GM23338 (cell line): ENCODE measurements at regions not wholly inside any gene's neighbourhood (a gene's known extent, or its start where the extent isn't known, plus 50 kb on each side); places are given as distances from the start of the nearest gene placed in this dataset.

Experiments used
- ATAC-seq: fragments of 200-7000 bp; cut with Tn5 transposase; 3 replicates; pipeline ENCODE4 v1.9.1; 2020
- DNase-seq: peaks from one replicate; pipeline ENCODE4 v3.0.0-alpha.2; 2015; ENCODE audit warnings: low spot score
- H2AFZ ChIP-seq: fragments of 200-600 bp; sonication (generic); 2 replicates; pipeline ENCODE4 v1.8.0; 2016; ENCODE audit warnings: antibody characterized with exemption, mild to moderate bottlenecking, moderate library complexity
- H3F3A ChIP-seq: fragments of 200-600 bp; sonication (generic); replicated peaks from 2 replicates; pipeline ENCODE4 v1.8.0; 2017; ENCODE audit warnings: antibody characterized with exemption, mixed run types, low read depth
- H3K27ac ChIP-seq: fragments of 200-600 bp; sonication (generic); 2 replicates; pipeline ENCODE4 v1.6.1; 2016; ENCODE audit warnings: low read depth
- H3K27me3 ChIP-seq: fragments of 200-600 bp; sonication (generic); 2 replicates; pipeline ENCODE4 v1.8.0; 2016; ENCODE audit warnings: mild to moderate bottlenecking, mixed run types, moderate library complexity; ENCODE audit not compliant: insufficient read depth
- H3K36me3 ChIP-seq: fragments of 200-600 bp; sonication (generic); 2 replicates; pipeline ENCODE4 v1.8.0; 2016; ENCODE audit warnings: mild to moderate bottlenecking; ENCODE audit not compliant: insufficient read depth
- H3K4me1 ChIP-seq: fragments of 200-600 bp; sonication (generic); 2 replicates; pipeline ENCODE4 v1.8.0; 2016; ENCODE audit warnings: mild to moderate bottlenecking, moderate library complexity; ENCODE audit not compliant: insufficient read depth
- H3K4me2 ChIP-seq: fragments of 200-600 bp; sonication (generic); 2 replicates; pipeline ENCODE4 v1.7.1; 2017; ENCODE audit warnings: mixed run types
- H3K4me3 ChIP-seq: fragments of 200-600 bp; sonication (generic); 2 replicates; pipeline ENCODE4 v1.6.1; 2016; ENCODE audit warnings: mixed run types
- H3K79me2 ChIP-seq: fragments of 200-600 bp; sonication (generic); replicated peaks from 2 replicates; pipeline ENCODE4 v1.8.0; 2017; ENCODE audit warnings: mild to moderate bottlenecking; ENCODE audit not compliant: insufficient read depth
- H3K9me2 ChIP-seq: fragments of 200-600 bp; sonication (generic); 2 replicates; pipeline ENCODE4 v1.8.0; 2017; ENCODE audit not compliant: insufficient read depth
- H4K20me1 ChIP-seq: fragments of 200-600 bp; sonication (generic); replicated peaks from 2 replicates; pipeline ENCODE4 v1.8.0; 2017; ENCODE audit warnings: mild to moderate bottlenecking; ENCODE audit not compliant: insufficient read depth
- H3K27ac Mint-ChIP-seq: 2 replicates; pipeline ENCODE4 v1.8.0; 2020; ENCODE audit warnings: inconsistent platforms, mild to moderate bottlenecking, moderate library complexity, mixed read lengths
- H3K27me3 Mint-ChIP-seq: 3 replicates; pipeline ENCODE4 v1.8.0; 2022; ENCODE audit warnings: low read depth, mild to moderate bottlenecking, moderate library complexity, mixed read lengths, inconsistent platforms; ENCODE audit not compliant: insufficient read depth, poor library complexity
- H3K36me3 Mint-ChIP-seq: 3 replicates; pipeline ENCODE4 v1.8.0; 2021; ENCODE audit warnings: low read depth, mild to moderate bottlenecking, inconsistent platforms, moderate library complexity, mixed read lengths
- H3K4me1 Mint-ChIP-seq: 3 replicates; pipeline ENCODE4 v1.8.0; 2020; ENCODE audit warnings: mild to moderate bottlenecking, inconsistent platforms, mixed read lengths
- H3K4me3 Mint-ChIP-seq: 3 replicates; pipeline ENCODE4 v1.8.0; 2021; ENCODE audit warnings: moderate library complexity, mild to moderate bottlenecking, inconsistent platforms, mixed read lengths
- H3K9me3 Mint-ChIP-seq: 3 replicates; pipeline ENCODE4 v1.8.0; 2020; ENCODE audit warnings: moderate library complexity, mild to moderate bottlenecking, inconsistent platforms, mixed read lengths
- CREB1 ChIP-seq: fragments of 250-450 bp; sonication (Bioruptor Pico); IDR thresholded peaks from 2 replicates; pipeline ENCODE4 v1.5.0; 2020; ENCODE audit warnings: low read depth, mild to moderate bottlenecking, moderate library complexity
- CTCF ChIP-seq, 2 experiments: fragments of 200-600 bp in 1 of 2; sonication (generic) in 1 of 2; conservative IDR thresholded peaks; 2 replicates each; pipeline versions ENCODE4 v1.5.1 to v1.6.1; 2016 to 2017; ENCODE audit warnings: antibody characterized with exemption in 2 of 2, low read depth in 2 of 2, mild to moderate bottlenecking in 2 of 2, moderate library complexity in 1 of 2
- EZH2 ChIP-seq: fragments of 200-600 bp; sonication (generic); IDR thresholded peaks from one replicate; pipeline ENCODE4 v1.8.0; 2017; ENCODE audit warnings: antibody characterized with exemption, mild to moderate bottlenecking, low read depth; ENCODE audit not compliant: unreplicated experiment
- EZH2phosphoT487 ChIP-seq: fragments of 200-600 bp; sonication (generic); IDR thresholded peaks from one replicate; pipeline ENCODE4 v1.8.1; 2018; ENCODE audit warnings: antibody characterized with exemption; ENCODE audit not compliant: unreplicated experiment
- JUNB ChIP-seq: IDR thresholded peaks from one replicate; pipeline ENCODE4 v1.6.1; 2016; ENCODE audit warnings: antibody characterized with exemption; ENCODE audit not compliant: unreplicated experiment
- NANOG ChIP-seq: IDR thresholded peaks from 2 replicates; pipeline ENCODE4 v1.6.1; 2016; ENCODE audit warnings: antibody characterized with exemption, borderline replicate concordance
- POLR2AphosphoS5 ChIP-seq: IDR thresholded peaks from 2 replicates; pipeline ENCODE4 v1.6.1; 2016; ENCODE audit warnings: antibody characterized with exemption, low read depth
- STAT1 ChIP-seq: IDR thresholded peaks from one replicate; pipeline ENCODE4 v1.6.1; 2016; ENCODE audit warnings: antibody characterized with exemption; ENCODE audit not compliant: unreplicated experiment
- ZNF114 ChIP-seq: fragments of 250-450 bp; sonication (Bioruptor Pico); IDR thresholded peaks from 2 replicates; pipeline ENCODE4 v1.5.0; 2020; ENCODE audit warnings: mild to moderate bottlenecking, moderate library complexity
- ZNF331 ChIP-seq: fragments of 250-450 bp; sonication (Bioruptor Pico); IDR thresholded peaks from 2 replicates; pipeline ENCODE4 v1.5.0; 2020; ENCODE audit warnings: low read depth, mild to moderate bottlenecking, moderate library complexity
- TF ChIP-seq, protein P1 (sequence below): IDR thresholded peaks from 2 replicates; pipeline ENCODE4 v1.6.1; 2016; ENCODE audit warnings: antibody characterized with exemption
- TF ChIP-seq, protein P2 (sequence below): IDR thresholded peaks from one replicate; pipeline ENCODE4 v1.6.1; 2018; ENCODE audit warnings: antibody characterized with exemption; ENCODE audit not compliant: unreplicated experiment

GRCh38 chrX:150310417-150310816 lies 52.7 kb upstream of the MAMLD1 start:
- no peaks in the 10 kb centered on the region for H3K4me1 Mint-ChIP-seq
- H3K27ac Mint-ChIP-seq, result no peak overlapping the region
- H3K27me3 ChIP-seq, result no peaks in the 10 kb centered on the region
- ATAC-seq (no peak), DNase-seq (no peak)
- H3K4me1 ChIP-seq, result no peaks in the 10 kb centered on the region
- no peak overlapping the region for H3K4me3 ChIP-seq
- H3K9me3 Mint-ChIP-seq, result no peaks in the 10 kb centered on the region
- TF ChIP-seq POLR2AphosphoS5 (no peak), NANOG (no peak), CTCF (conservative IDR thresholded peaks at IDR 0.05; ENCODE audit: low read depth in 2 of 2) (no peak), EZH2phosphoT487 (no peak), CREB1 (CRISPR knock-in tag) (no peak), ZNF331 (no peak), STAT1 (no peak), JUNB (no peak), ZNF114 (CRISPR knock-in tag) (no peak)
- TF ChIP-seq, protein P1, sequence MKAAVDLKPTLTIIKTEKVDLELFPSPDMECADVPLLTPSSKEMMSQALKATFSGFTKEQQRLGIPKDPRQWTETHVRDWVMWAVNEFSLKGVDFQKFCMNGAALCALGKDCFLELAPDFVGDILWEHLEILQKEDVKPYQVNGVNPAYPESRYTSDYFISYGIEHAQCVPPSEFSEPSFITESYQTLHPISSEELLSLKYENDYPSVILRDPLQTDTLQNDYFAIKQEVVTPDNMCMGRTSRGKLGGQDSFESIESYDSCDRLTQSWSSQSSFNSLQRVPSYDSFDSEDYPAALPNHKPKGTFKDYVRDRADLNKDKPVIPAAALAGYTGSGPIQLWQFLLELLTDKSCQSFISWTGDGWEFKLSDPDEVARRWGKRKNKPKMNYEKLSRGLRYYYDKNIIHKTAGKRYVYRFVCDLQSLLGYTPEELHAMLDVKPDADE, result no peak
- TF ChIP-seq, protein P2, sequence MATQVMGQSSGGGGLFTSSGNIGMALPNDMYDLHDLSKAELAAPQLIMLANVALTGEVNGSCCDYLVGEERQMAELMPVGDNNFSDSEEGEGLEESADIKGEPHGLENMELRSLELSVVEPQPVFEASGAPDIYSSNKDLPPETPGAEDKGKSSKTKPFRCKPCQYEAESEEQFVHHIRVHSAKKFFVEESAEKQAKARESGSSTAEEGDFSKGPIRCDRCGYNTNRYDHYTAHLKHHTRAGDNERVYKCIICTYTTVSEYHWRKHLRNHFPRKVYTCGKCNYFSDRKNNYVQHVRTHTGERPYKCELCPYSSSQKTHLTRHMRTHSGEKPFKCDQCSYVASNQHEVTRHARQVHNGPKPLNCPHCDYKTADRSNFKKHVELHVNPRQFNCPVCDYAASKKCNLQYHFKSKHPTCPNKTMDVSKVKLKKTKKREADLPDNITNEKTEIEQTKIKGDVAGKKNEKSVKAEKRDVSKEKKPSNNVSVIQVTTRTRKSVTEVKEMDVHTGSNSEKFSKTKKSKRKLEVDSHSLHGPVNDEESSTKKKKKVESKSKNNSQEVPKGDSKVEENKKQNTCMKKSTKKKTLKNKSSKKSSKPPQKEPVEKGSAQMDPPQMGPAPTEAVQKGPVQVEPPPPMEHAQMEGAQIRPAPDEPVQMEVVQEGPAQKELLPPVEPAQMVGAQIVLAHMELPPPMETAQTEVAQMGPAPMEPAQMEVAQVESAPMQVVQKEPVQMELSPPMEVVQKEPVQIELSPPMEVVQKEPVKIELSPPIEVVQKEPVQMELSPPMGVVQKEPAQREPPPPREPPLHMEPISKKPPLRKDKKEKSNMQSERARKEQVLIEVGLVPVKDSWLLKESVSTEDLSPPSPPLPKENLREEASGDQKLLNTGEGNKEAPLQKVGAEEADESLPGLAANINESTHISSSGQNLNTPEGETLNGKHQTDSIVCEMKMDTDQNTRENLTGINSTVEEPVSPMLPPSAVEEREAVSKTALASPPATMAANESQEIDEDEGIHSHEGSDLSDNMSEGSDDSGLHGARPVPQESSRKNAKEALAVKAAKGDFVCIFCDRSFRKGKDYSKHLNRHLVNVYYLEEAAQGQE, result no peak
- no peak overlapping the region for H3K27ac ChIP-seq
- H3K79me2 ChIP-seq, result no peaks in the 10 kb centered on the region
- H4K20me1 ChIP-seq, result no peaks in the 10 kb centered on the region
- H3F3A ChIP-seq, result no peaks in the 10 kb centered on the region
- H3K36me3 ChIP-seq, result no peaks in the 10 kb centered on the region
- no peak overlapping the region for H3K4me3 Mint-ChIP-seq
- no peaks in the 10 kb centered on the region for H3K9me2 ChIP-seq
- H3K36me3 Mint-ChIP-seq, result no peaks in the 10 kb centered on the region
- H2AFZ ChIP-seq, result no peak overlapping the region
- no peak overlapping the region for H3K4me2 ChIP-seq
- no peaks in the 10 kb centered on the region for H3K27me3 Mint-ChIP-seq

GRCh38 chrX:150310881-150311280 lies 52.2 kb upstream of the MAMLD1 start:
- H3K36me3 ChIP-seq, result no peaks in the 10 kb centered on the region
- no peaks in the 10 kb centered on the region for H3K9me2 ChIP-seq
- H3K27ac ChIP-seq, result no peak overlapping the region
- H3K9me3 Mint-ChIP-seq, result no peaks in the 10 kb centered on the region
- no peaks in the 10 kb centered on the region for H3K79me2 ChIP-seq
- no peak for TF ChIP-seq ZNF114 (CRISPR knock-in tag)
- no peak for TF ChIP-seq CREB1 (CRISPR knock-in tag)
- TF ChIP-seq EZH2, result no peak
- no peak for TF ChIP-seq CTCF (conservative IDR thresholded peaks at IDR 0.05; ENCODE audit: low read depth in 2 of 2)
- no peak for TF ChIP-seq NANOG
- no peaks in the 10 kb centered on the region for H3K27me3 ChIP-seq
- no peak for ATAC-seq
- no peak overlapping the region for H3K4me2 ChIP-seq
- no peaks in the 10 kb centered on the region for H3K36me3 Mint-ChIP-seq
- H3K27me3 Mint-ChIP-seq, result no peaks in the 10 kb centered on the region
- no peak overlapping the region for H3K4me3 ChIP-seq
- no peak overlapping the region for H2AFZ ChIP-seq
- H3K27ac Mint-ChIP-seq, result no peak overlapping the region
- no peaks in the 10 kb centered on the region for H4K20me1 ChIP-seq
- no peak for DNase-seq
- no peaks in the 10 kb centered on the region for H3K4me1 ChIP-seq
- no peaks in the 10 kb centered on the region for H3F3A ChIP-seq
- H3K4me1 Mint-ChIP-seq, result no peaks in the 10 kb centered on the region
- H3K4me3 Mint-ChIP-seq, result no peak overlapping the region
